Epithelial cell of esophagus (primary cell): ENCODE measurements at regions not wholly inside any gene's neighbourhood (a gene's known extent, or its start where the extent isn't known, plus 50 kb on each side); places are given as distances from the start of the nearest gene placed in this dataset.
"Not testable (repeated sequence)": the region's sequence is repeated elsewhere in the genome, so short reads cannot be mapped to it uniquely, and the experiment has no call there.

Experiments used
- DNase-seq: peaks from one replicate; pipeline ENCODE4 v3.0.0; 2010; ENCODE audit warnings: low read depth
- H3K4me3 ChIP-seq: 2 replicates; pipeline ENCODE4 v1.5.1; 2011; ENCODE audit warnings: mild to moderate bottlenecking, low read length, control low read depth
- CTCF ChIP-seq: IDR thresholded peaks from 2 replicates; pipeline ENCODE4 v1.5.1; 2011; ENCODE audit warnings: low read depth, mild to moderate bottlenecking, low read length, control low read depth, inconsistent platforms; ENCODE audit not compliant: insufficient read depth; ENCODE audit errors: missing control alignments

GRCh38 chr3:170808041-170808440, 62.0 kb downstream of the RPL22L1 start:
- no peak for TF ChIP-seq CTCF
- no peak overlapping the region for H3K4me3 ChIP-seq
- no peak for DNase-seq

GRCh38 chr3:170806676-170807075, 63.3 kb downstream of the RPL22L1 start:
- no peak overlapping the region for H3K4me3 ChIP-seq
- no peak for TF ChIP-seq CTCF
- DNase-seq = no peak

- no peak overlapping the region for H3K4me3 ChIP-seq
- no peak for TF ChIP-seq CTCF
- no peak for DNase-seq
Observed at GRCh38 chr3:170806141-170806540, 63.9 kb downstream of the RPL22L1 start.

GRCh38 chr3:170805296-170805695, 64.7 kb downstream of the RPL22L1 start:
- not testable (repeated sequence) for H3K4me3 ChIP-seq

GRCh38 chr3:170804634-170805033, 65.4 kb downstream of the RPL22L1 start:
- not testable (repeated sequence) for H3K4me3 ChIP-seq, DNase-seq

More at GRCh38 chr3:170805296-170805695, 64.7 kb downstream of the RPL22L1 start:
- not testable (repeated sequence) for DNase-seq

- DNase-seq = no peak
- H3K4me3 ChIP-seq = no peak overlapping the region
- no peak for TF ChIP-seq CTCF
Observed at GRCh38 chr3:170804078-170804477, 65.9 kb downstream of the RPL22L1 start.

GRCh38 chr3:170802164-170803151, 67.5 kb downstream of the RPL22L1 start:
- TF ChIP-seq CTCF = no peak
- no peak overlapping the region for H3K4me3 ChIP-seq
- DNase-seq = peak; percentile 61

- H3K4me3 ChIP-seq = no peak overlapping the region
- DNase-seq = no peak
- TF ChIP-seq CTCF = no peak
Observed at GRCh38 chr3:170801597-170801996, 68.4 kb downstream of the RPL22L1 start.

GRCh38 chr3:170800275-170800674, 69.7 kb downstream of the RPL22L1 start:
- DNase-seq, H3K4me3 ChIP-seq: not testable (repeated sequence)
